WTC11 (cell line): ENCODE measurements at regions not wholly inside any gene's neighbourhood (a gene's known extent, or its start where the extent isn't known, plus 50 kb on each side); places are given as distances from the start of the nearest gene placed in this dataset.

Experiments
- ELF4 ChIP-seq: sonication (generic); formaldehyde crosslinking; IDR thresholded peaks from 2 replicates; pipeline ENCODE4 v1.8.1; 2022; ENCODE audit warnings: low read depth, mild to moderate bottlenecking, moderate library complexity, missing genetic modification reagents
- ESRRA ChIP-seq: sonication (generic); formaldehyde crosslinking; IDR thresholded peaks from 2 replicates; pipeline ENCODE4 v1.8.1; 2022; ENCODE audit warnings: mild to moderate bottlenecking, missing genetic modification reagents, borderline replicate concordance
- FOXJ3 ChIP-seq: sonication (generic); formaldehyde crosslinking; IDR thresholded peaks from 2 replicates; pipeline ENCODE4 v1.9.0; 2021; ENCODE audit warnings: missing genetic modification reagents, mild to moderate bottlenecking, borderline replicate concordance
- SOX15 ChIP-seq: fragments of 250-450 bp; sonication (Bioruptor Pico); IDR thresholded peaks from 2 replicates; pipeline ENCODE4 v1.9.0; 2021; ENCODE audit warnings: mild to moderate bottlenecking
- TEAD1 ChIP-seq: sonication (generic); formaldehyde crosslinking; IDR thresholded peaks from 2 replicates; pipeline ENCODE4 v1.8.0; 2022; ENCODE audit warnings: mild to moderate bottlenecking, missing genetic modification reagents
- TF ChIP-seq, protein P1 (sequence below): sonication (generic); formaldehyde crosslinking; IDR thresholded peaks from 2 replicates; pipeline ENCODE4 v1.8.1; 2023; ENCODE audit warnings: mild to moderate bottlenecking, missing genetic modification reagents, borderline replicate concordance

DNA sequence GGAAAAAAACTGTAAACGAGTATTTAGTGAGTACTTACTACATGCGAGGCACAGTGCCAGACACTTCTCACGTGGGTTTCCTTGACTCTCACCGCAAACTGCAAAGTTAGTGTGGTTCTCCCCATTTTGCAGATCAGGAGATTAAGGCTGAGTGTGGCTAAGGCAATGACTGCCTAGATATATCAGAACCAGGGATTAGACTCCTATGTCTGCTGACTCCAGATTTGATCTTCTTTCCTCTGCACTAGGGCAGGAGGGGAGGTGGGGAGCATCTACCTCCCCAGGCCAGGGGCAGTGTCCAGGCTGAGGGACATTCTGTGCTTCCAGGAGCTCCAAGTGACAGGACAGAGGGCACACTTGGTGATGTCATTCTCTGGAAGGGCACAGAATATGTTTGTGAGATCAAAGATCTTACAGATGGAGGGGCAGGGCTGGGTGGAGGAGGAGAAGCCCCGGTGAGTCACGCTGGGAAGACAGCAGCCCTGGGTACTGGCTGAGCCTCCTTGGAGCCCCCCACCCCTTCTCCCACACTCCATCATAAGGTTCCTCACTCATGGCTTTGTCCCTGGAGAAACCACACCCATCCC is 92.4 kb downstream of the RHOB start:
- TF ChIP-seq FOXJ3 (CRISPR knock-in tag) = no peak
- TF ChIP-seq SOX15 (CRISPR knock-in tag) = no peak
- TF ChIP-seq TEAD1 (CRISPR knock-in tag) = no peak
- TF ChIP-seq ELF4 (CRISPR knock-in tag) = no peak
- TF ChIP-seq, protein P1, sequence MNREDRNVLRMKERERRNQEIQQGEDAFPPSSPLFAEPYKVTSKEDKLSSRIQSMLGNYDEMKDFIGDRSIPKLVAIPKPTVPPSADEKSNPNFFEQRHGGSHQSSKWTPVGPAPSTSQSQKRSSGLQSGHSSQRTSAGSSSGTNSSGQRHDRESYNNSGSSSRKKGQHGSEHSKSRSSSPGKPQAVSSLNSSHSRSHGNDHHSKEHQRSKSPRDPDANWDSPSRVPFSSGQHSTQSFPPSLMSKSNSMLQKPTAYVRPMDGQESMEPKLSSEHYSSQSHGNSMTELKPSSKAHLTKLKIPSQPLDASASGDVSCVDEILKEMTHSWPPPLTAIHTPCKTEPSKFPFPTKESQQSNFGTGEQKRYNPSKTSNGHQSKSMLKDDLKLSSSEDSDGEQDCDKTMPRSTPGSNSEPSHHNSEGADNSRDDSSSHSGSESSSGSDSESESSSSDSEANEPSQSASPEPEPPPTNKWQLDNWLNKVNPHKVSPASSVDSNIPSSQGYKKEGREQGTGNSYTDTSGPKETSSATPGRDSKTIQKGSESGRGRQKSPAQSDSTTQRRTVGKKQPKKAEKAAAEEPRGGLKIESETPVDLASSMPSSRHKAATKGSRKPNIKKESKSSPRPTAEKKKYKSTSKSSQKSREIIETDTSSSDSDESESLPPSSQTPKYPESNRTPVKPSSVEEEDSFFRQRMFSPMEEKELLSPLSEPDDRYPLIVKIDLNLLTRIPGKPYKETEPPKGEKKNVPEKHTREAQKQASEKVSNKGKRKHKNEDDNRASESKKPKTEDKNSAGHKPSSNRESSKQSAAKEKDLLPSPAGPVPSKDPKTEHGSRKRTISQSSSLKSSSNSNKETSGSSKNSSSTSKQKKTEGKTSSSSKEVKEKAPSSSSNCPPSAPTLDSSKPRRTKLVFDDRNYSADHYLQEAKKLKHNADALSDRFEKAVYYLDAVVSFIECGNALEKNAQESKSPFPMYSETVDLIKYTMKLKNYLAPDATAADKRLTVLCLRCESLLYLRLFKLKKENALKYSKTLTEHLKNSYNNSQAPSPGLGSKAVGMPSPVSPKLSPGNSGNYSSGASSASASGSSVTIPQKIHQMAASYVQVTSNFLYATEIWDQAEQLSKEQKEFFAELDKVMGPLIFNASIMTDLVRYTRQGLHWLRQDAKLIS = no peak
- no peak for TF ChIP-seq ESRRA (CRISPR knock-in tag)
